ENCODE measurements at regions not wholly inside any gene's neighbourhood (a gene's known extent, or its start where the extent isn't known, plus 50 kb on each side); places are given as distances from the start of the nearest gene placed in this dataset.

- TF ChIP-seq CTCF (IDR thresholded peaks at IDR 0.05; ENCODE audit: low read depth, low read length, missing control alignments) = no peak
- H3K4me3 ChIP-seq (ENCODE audit: low read depth, low read length) = no peak overlapping the region
- no peak for DNase-seq (ENCODE audit: low read depth)
Measured at GRCh38 chr21:41626021-41626420, 118.1 kb upstream of the TMPRSS2 start.

GRCh38 chr21:41625428-41625827 is 117.5 kb upstream of the TMPRSS2 start:
- no peak for TF ChIP-seq CTCF (IDR thresholded peaks at IDR 0.05; ENCODE audit: low read depth, low read length, missing control alignments)
- no peak overlapping the region for H3K4me3 ChIP-seq (ENCODE audit: low read depth, low read length)
- no peak for DNase-seq (ENCODE audit: low read depth)

- no peak overlapping the region for H3K4me3 ChIP-seq (ENCODE audit: low read depth, low read length)
- DNase-seq (ENCODE audit: low read depth) = no peak
- TF ChIP-seq CTCF (IDR thresholded peaks at IDR 0.05; ENCODE audit: low read depth, low read length, missing control alignments) = no peak
Measured at GRCh38 chr21:41624674-41625310, 116.8 kb upstream of the TMPRSS2 start.

GRCh38 chr21:41623945-41624344 is 116.0 kb upstream of the TMPRSS2 start:
- no peak for TF ChIP-seq CTCF (IDR thresholded peaks at IDR 0.05; ENCODE audit: low read depth, low read length, missing control alignments)
- no peak for DNase-seq (ENCODE audit: low read depth)
- no peak overlapping the region for H3K4me3 ChIP-seq (ENCODE audit: low read depth, low read length)

- DNase-seq (ENCODE audit: low read depth) = no peak
- no peak overlapping the region for H3K4me3 ChIP-seq (ENCODE audit: low read depth, low read length)
- no peak for TF ChIP-seq CTCF (IDR thresholded peaks at IDR 0.05; ENCODE audit: low read depth, low read length, missing control alignments)
Measured at GRCh38 chr21:41622831-41623548, 115.0 kb upstream of the TMPRSS2 start.

GRCh38 chr21:41622201-41622600 is 114.2 kb upstream of the TMPRSS2 start:
- no peak overlapping the region for H3K4me3 ChIP-seq (ENCODE audit: low read depth, low read length)
- no peak for TF ChIP-seq CTCF (IDR thresholded peaks at IDR 0.05; ENCODE audit: low read depth, low read length, missing control alignments)
- DNase-seq (ENCODE audit: low read depth) = no peak

GRCh38 chr21:41621513-41621912 is 113.6 kb upstream of the TMPRSS2 start:
- no peak for TF ChIP-seq CTCF (IDR thresholded peaks at IDR 0.05; ENCODE audit: low read depth, low read length, missing control alignments)
- DNase-seq (ENCODE audit: low read depth) = no peak
- no peak overlapping the region for H3K4me3 ChIP-seq (ENCODE audit: low read depth, low read length)
